ENCODE measurements at regions not wholly inside any gene's neighbourhood (a gene's known extent, or its start where the extent isn't known, plus 50 kb on each side); places are given as distances from the start of the nearest gene placed in this dataset.

DNA sequence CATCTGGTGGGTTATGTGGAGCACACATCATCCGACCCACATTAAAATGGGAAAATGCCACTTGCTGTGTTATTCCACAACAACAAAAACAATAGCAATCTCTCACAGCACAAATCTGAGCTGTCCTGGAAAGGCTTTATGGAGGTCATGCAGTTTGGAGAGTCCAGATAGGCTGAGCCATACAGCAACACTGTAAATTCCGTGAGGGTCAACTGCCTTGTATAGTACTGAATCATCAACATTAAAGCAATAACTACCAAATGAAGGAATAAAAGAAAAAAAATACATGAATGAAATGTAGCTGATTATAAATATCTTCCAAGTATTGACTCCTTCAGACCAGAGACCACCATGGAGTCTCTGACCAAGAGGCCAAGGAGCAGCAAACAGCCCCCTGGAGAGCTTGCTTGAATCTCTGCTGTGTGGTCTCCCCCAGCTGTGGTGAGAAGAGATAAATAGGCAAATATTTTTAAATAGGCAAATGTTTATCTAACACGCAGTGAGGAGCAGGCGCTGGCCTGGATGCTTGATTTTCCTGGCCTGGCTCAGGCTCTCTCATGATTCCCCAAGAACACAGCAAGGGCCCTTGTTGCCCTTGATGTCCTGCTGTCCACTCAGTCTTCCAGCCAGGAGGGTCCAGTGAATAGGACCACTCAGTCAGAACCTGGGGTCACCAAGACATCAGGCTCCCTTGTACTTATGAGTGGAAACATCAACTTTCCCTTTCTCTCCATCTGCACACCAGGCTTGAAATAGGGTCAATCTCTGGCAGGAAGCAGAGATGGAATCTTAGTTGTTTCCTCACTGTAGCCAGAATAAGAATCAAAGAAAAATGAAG is 1021.3 kb downstream of the XPNPEP1 start:
- Mint-ChIP-seq H3K27ac (no peak overlapping the region), H3K36me3 (no peaks in the 10 kb centered on the region), H3K9me3 (no peaks in the 10 kb centered on the region), H3K4me1 (no peaks in the 10 kb centered on the region), H3K27me3 (no peaks in the 10 kb centered on the region), H3K4me3 (no peak overlapping the region)

DNA sequence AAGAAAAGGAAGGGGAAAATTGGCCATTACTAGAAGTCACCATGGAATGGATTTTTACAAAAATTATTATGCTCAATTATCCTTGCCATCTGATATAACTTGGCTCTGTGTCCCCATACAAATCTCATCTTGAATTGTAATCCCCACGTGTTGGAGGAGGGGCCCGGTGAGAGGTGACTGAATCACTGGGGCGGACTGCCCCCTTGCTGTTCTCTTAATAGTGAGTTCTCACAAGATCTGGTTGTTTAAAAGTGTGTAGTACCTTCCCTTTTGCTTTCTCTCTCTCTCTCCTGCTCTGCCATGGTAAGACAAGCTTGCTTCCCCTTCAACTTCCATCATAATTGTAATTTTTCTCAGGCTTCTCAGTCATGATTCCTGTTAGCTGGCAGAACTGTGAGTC is 1023.6 kb downstream of the XPNPEP1 start:
- Mint-ChIP-seq H3K27ac (no peak overlapping the region), H3K4me3 (no peak overlapping the region), H3K27me3 (no peaks in the 10 kb centered on the region), H3K36me3 (no peaks in the 10 kb centered on the region), H3K9me3 (peaks cover 4% of the 10 kb centered on the region), H3K4me1 (no peaks in the 10 kb centered on the region)

DNA sequence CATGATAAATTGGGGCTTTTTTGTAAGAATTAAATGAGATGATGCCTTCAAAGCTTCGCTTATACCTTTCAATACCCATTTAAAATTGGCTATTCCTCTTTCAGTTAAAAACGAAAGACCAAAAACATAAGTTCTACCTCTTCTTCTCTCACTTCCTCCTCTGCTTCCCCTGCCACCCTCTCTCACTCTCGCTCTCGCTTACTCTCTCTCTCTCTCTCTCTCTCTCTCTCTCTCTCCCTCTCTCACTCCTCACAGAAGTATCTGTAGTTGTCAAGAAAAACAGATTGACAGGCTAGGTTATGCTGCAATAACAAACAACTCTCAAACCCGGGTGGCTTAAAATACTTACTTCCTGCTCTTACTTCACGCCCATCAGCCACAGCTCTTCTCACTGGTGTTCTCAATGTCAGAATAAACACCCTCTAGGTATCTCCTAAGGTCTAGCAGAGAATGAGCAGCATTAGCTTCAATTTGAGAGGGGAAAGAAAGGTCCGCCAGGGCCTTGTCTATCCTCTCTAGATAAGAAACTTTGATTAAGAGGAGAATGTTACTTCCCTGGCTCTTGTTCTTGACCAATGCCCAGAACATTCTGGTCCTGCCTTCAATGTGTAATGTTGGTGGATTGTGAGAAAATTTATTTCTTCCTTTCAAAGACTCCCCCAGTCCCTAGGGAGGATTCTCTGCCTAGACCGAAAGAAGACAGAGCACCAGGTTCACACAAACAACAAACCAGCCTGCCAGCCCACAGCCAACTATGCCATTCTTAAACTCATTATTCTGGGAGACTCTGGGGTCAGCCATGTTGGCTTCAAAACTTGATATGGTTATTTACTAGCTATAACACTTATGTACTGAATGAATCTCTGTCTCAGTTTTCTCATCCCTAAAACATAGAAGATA is 1028.7 kb downstream of the XPNPEP1 start:
- no peaks in the 10 kb centered on the region for H3K27me3 Mint-ChIP-seq
- no peak overlapping the region for H3K27ac Mint-ChIP-seq
- H3K36me3 Mint-ChIP-seq, result no peaks in the 10 kb centered on the region
- no peaks in the 10 kb centered on the region for H3K4me1 Mint-ChIP-seq
- no peak overlapping the region for H3K4me3 Mint-ChIP-seq
- peaks cover 12% of the 10 kb centered on the region for H3K9me3 Mint-ChIP-seq

DNA sequence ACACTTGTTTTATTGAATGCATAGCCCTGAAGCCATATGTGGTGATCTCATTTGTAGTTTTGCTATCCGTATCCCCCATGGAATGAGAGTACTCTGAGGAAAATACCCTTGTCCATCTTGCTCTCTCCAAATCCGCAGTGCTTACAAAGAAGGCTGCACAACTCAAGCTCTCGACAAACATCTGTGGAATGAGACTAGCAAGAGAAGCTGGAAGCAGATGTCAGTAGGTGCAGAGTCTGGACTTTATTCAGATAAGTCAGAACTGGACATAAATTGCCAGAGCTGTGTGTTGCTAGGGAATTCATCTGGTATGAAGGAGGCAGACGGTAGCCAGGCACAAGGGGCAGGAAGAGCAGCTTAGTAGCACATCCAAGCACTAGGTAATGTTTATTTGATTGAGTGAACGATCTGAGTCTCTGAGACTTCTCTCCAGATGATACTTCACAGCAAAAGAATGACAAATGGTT is 1046.2 kb downstream of the XPNPEP1 start:
- Mint-ChIP-seq H3K27me3 (no peaks in the 10 kb centered on the region), H3K36me3 (no peaks in the 10 kb centered on the region), H3K4me1 (no peaks in the 10 kb centered on the region), H3K4me3 (no peak overlapping the region), H3K27ac (no peak overlapping the region), H3K9me3 (no peaks in the 10 kb centered on the region)

DNA sequence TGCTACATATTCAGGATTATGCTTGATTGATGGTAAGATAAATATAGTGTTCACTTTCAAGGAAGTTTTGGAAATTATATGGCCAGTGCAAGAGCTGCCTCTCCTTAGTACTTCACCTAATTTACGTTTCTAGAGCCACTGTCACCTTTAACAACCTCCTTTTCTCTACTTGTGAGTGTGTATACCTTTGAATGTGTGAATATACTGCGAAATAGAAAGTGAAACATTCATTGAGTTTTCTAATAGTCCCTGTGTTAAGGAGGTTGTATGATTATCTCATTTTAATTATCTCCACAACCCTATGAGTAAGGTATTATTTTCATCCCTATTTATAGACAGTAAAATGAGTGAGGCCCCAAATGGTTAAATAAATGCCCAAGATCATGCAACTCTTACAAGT is 1050.5 kb downstream of the XPNPEP1 start:
- H3K4me3 Mint-ChIP-seq, result no peak overlapping the region
- H3K4me1 Mint-ChIP-seq, result no peaks in the 10 kb centered on the region
- no peaks in the 10 kb centered on the region for H3K9me3 Mint-ChIP-seq
- no peak overlapping the region for H3K27ac Mint-ChIP-seq
- no peaks in the 10 kb centered on the region for H3K27me3 Mint-ChIP-seq
- H3K36me3 Mint-ChIP-seq, result no peaks in the 10 kb centered on the region

DNA sequence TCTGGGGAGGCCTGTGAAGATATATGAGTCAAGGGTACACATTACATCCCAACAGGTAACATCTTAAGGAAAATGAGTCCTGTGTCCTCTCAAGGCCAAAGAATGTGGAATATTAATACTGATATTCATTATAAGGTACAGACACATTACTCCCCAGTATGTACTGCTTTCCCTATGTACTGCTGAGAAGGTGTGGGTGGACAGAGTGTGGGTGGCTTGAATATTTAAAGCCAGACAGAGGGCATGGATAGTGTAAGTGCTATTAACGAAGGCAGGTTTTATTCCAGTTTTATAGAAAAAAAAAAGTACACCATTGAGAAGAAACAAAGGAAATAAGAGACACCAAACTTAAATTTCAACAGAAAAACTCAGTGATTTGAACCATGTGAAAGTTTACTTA is 1054.4 kb downstream of the XPNPEP1 start:
- H3K9me3 Mint-ChIP-seq, result peaks cover 4% of the 10 kb centered on the region
- H3K4me3 Mint-ChIP-seq, result no peak overlapping the region
- no peaks in the 10 kb centered on the region for H3K27me3 Mint-ChIP-seq
- H3K27ac Mint-ChIP-seq, result no peak overlapping the region
- H3K36me3 Mint-ChIP-seq, result no peaks in the 10 kb centered on the region
- no peaks in the 10 kb centered on the region for H3K4me1 Mint-ChIP-seq

DNA sequence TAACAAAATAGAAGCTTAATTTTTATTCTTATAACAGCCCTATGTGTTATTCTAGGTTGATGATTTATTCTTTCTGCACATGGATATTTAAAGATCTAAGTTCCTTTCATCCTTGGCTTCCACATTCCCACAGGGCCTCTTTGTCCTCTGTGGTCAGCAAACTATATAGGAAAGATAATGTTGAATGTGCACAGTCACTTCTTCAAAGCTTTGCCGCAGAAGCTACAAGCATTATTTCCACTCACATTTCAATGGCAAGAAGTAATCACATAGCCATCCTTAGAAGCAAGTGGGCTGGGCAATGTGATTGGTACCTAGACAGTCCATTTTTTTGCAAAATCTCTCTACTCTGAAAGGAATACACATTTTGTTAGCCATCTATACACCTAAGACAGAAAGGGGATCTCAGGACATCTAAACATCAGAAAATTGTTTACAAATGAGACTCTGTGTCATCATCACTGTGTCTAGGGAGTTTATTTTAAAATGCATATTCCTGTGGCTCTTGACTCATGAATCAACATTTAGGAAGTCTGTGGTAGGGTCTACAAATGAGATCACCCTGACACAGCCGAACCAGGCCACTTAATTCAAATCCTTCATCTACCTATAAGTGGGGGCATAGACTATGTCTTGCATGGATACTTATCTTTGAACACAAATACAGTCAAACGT is 1060.5 kb downstream of the XPNPEP1 start:
- no peak overlapping the region for H3K4me3 Mint-ChIP-seq
- no peaks in the 10 kb centered on the region for H3K27me3 Mint-ChIP-seq
- peaks cover 7% of the 10 kb centered on the region for H3K9me3 Mint-ChIP-seq
- no peaks in the 10 kb centered on the region for H3K36me3 Mint-ChIP-seq
- H3K27ac Mint-ChIP-seq, result no peak overlapping the region
- no peaks in the 10 kb centered on the region for H3K4me1 Mint-ChIP-seq

DNA sequence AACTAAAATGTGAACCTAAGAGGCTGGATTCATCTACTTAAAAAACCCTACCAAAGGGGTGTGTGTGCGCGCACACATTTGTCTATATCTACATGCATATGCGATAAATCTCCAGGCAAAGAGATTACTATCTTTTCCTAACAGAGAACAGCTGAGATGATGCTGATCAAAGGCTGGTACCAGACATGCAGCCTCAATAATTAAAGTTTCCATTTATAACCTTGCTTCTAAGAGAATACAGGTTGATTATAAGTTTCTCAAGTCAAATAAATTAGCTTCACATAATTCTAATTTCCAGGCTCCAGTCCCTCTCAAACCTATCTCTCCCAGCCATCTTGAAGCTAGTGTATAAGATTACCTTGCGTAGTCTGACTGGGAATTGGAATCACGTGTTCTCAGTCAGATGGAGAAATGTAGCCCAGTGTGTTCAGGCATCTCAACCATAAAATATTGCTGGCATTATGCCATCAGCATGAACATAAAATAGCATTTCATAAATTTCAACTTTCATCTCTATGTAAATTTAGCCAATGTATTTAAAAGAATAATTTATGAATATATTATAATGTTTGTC is 1062.0 kb downstream of the XPNPEP1 start:
- peaks cover 7% of the 10 kb centered on the region for H3K9me3 Mint-ChIP-seq
- no peaks in the 10 kb centered on the region for H3K4me1 Mint-ChIP-seq
- H3K36me3 Mint-ChIP-seq, result no peaks in the 10 kb centered on the region
- no peak overlapping the region for H3K27ac Mint-ChIP-seq
- no peaks in the 10 kb centered on the region for H3K27me3 Mint-ChIP-seq
- no peak overlapping the region for H3K4me3 Mint-ChIP-seq

DNA sequence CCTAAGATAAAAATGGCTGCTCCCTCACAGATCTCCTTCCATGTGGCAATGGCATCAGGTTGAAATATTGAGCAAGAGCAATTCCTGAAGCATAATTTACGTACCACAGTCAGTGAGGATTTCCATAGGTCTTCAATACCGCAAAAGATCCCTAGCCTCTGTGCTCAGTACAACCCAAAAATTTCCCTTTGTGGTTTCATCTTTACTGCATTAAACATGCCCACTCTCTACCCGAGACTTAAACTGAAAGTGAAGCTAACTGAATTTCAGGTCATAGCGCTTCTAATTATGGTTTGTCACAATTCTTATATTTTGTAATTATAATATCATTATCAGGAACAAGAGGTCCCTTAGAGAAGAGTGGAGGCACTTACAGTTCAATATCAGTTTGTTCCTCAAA is 1071.1 kb downstream of the XPNPEP1 start:
- no peak overlapping the region for H3K27ac Mint-ChIP-seq
- H3K4me1 Mint-ChIP-seq, result no peaks in the 10 kb centered on the region
- no peak overlapping the region for H3K4me3 Mint-ChIP-seq
- no peaks in the 10 kb centered on the region for H3K27me3 Mint-ChIP-seq
- H3K36me3 Mint-ChIP-seq, result no peaks in the 10 kb centered on the region
- H3K9me3 Mint-ChIP-seq, result peaks cover 9% of the 10 kb centered on the region

DNA sequence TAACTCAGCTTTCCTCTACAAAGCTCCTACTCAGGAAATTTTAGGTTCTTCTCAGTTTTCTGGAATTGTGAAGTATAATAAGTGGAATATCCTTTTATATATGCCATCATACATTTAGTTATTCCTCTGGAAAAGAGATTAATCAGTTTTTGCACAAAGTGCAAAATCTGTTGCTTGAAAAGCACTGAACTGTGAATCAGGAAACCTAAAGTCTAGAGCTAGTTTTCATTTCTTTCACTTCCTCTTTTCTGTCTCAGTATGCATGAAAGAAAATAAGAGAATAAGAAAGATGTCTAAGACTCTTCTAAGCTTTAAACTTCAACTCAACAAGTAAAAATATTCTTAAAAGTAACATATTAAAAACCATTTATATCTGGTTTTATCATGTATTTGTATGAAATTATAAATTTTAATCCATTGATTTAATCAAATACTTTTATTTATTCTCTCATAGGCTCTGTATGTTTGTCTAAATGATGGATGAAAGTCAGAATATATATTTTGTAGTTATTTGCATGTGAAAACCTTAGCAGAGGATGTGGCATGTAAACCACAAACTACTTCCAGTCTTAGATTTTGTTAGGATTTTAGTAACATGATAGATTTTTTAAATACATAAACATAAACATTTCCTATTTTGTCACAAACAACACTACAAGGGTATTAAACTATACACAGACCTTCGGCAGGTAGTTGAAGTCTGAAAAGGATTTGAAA is 1073.0 kb downstream of the XPNPEP1 start:
- Mint-ChIP-seq H3K4me3 (no peak overlapping the region), H3K9me3 (peaks cover 9% of the 10 kb centered on the region), H3K36me3 (no peaks in the 10 kb centered on the region), H3K27me3 (no peaks in the 10 kb centered on the region), H3K4me1 (no peaks in the 10 kb centered on the region), H3K27ac (no peak overlapping the region)

DNA sequence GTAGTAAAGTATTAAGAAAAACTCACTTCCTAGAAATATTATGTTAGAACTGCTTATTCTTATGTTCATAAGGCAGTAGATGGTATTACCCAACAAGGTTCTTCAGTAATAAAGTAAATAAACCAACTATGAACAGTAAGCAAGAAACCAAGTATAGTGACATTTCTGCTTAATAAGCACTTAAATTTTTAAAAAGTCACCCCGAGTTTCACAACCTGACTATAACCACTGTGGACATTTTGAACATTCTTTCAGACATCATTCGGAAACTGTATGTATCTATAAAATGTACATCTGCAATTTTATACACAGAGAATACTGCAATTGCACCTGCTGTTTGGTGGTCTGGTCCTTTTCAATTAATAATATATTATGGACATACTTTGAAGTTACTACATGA is 1073.6 kb downstream of the XPNPEP1 start:
- H3K27ac Mint-ChIP-seq, result no peak overlapping the region
- H3K4me1 Mint-ChIP-seq, result no peaks in the 10 kb centered on the region
- peaks cover 9% of the 10 kb centered on the region for H3K9me3 Mint-ChIP-seq
- no peak overlapping the region for H3K4me3 Mint-ChIP-seq
- no peaks in the 10 kb centered on the region for H3K27me3 Mint-ChIP-seq
- no peaks in the 10 kb centered on the region for H3K36me3 Mint-ChIP-seq

DNA sequence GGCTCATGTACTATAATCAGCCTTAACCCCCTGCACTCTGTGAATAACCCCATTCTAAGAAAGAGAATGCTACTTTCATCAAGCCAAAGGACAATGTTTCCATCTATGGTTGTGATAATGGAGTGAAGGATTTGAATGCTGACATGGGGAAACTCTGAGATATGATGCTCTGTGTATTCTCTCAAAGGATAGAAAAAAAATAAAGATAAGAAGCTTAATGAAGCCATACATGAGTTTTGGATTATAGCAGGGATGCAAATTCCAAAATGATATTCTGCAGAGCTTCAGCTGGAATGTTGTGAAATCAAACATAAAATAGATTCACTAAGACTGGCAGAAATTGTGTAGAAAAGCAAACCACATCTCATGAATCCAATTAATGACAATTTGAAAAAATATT is 1074.1 kb downstream of the XPNPEP1 start:
- Mint-ChIP-seq H3K27me3 (no peaks in the 10 kb centered on the region), H3K27ac (no peak overlapping the region), H3K36me3 (no peaks in the 10 kb centered on the region), H3K9me3 (peaks cover 7% of the 10 kb centered on the region), H3K4me1 (no peaks in the 10 kb centered on the region), H3K4me3 (no peak overlapping the region)

DNA sequence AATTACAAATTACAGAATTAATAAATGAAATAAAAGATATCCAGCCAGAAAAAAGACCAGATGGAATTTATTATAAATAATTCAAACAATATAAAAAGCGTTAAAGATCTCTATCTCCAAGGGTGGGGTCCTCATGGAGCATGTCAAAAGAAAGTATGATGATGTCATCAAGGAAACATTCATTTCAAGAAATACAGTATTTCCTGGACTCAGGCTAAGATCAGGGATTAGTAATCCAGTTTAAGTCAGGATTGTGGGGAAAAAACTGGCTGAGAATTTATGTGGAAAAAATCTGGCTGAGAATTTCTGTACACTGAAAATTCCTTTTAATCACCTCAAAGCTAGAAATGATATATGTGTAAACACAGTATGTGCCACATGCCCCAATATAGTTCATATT is 1075.3 kb downstream of the XPNPEP1 start:
- Mint-ChIP-seq H3K9me3 (no peaks in the 10 kb centered on the region), H3K36me3 (no peaks in the 10 kb centered on the region), H3K4me3 (no peak overlapping the region), H3K4me1 (no peaks in the 10 kb centered on the region), H3K27ac (no peak overlapping the region), H3K27me3 (no peaks in the 10 kb centered on the region)

DNA sequence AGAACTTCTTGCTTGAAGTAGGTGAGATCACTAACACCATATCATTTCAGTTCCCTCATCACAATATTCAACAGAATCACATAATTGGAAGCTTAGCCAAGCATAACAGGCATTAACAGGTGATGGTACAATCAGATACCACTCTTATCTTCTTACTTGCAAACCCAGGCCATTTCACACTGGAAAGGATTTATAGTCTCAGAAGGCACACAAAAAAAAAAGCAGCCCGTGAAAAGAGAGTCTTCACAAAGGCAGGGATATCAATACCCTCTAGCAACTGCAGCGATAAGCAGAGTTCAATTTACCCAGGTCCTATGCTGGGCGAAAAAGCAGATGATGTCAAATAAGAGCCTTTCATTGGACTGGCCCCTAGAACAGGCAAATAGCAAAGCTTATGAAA is 1082.4 kb downstream of the XPNPEP1 start:
- peaks cover 4% of the 10 kb centered on the region for H3K9me3 Mint-ChIP-seq

DNA sequence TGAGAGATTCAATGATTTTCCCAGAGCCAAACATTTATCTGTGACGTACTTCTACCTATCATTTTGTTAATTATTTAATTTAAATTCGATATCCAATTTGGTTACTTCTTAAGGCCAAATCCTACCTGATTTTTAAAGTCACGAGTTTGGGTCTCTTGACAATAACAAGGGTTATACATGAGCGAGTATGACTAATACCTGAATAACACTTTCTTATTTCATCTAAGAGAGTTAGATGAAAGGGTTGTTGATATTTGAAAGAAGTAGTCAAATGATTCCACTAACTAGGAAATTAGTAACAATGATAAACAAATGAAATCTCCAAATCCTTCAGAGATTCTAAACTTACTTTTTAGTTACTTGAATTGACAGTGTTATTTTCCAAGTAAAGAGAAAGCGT is 1086.9 kb downstream of the XPNPEP1 start:
- Mint-ChIP-seq H3K9me3 (peaks cover 4% of the 10 kb centered on the region), H3K4me3 (no peak overlapping the region), H3K4me1 (no peaks in the 10 kb centered on the region), H3K27ac (no peak overlapping the region), H3K27me3 (no peaks in the 10 kb centered on the region), H3K36me3 (no peaks in the 10 kb centered on the region)

More for the DNA sequence above, 1082.4 kb downstream of the XPNPEP1 start:
- no peaks in the 10 kb centered on the region for H3K4me1 Mint-ChIP-seq
- H3K27ac Mint-ChIP-seq, result no peak overlapping the region
- no peaks in the 10 kb centered on the region for H3K36me3 Mint-ChIP-seq
- no peaks in the 10 kb centered on the region for H3K27me3 Mint-ChIP-seq
- no peak overlapping the region for H3K4me3 Mint-ChIP-seq

All from activated naive CD4-positive, alpha-beta T cell treated with anti-CD3 and anti-CD28 coated beads, Interleukin-2, amount 50 U/mL, for 24 hours (primary cell).